Esophagus squamous epithelium (tissue), 5 donors: ENCODE measurements at regions not wholly inside any gene's neighbourhood (a gene's known extent, or its start where the extent isn't known, plus 50 kb on each side); places are given as distances from the start of the nearest gene placed in this dataset.

Source experiments
- DNase-seq: peaks from one replicate; lab custom pipeline; 2025; lab: John Stamatoyannopoulos, UW
- H3K27ac ChIP-seq, 4 donors: fragments of 200-600 bp; sonication (generic); one replicate each; pipeline ENCODE4 v1.5.1; 2016 to 2019; ENCODE audit warnings: mild to moderate bottlenecking in 1 of 4
- H3K27me3 ChIP-seq, 4 donors: fragments of 200-600 bp; sonication (generic); 1 replicate in 3 of 4; 2 replicates in 1 of 4; pipeline versions ENCODE4 v1.5.1 to v1.6.0; 2017 to 2021; ENCODE audit warnings: antibody characterized with exemption in 1 of 4
- H3K36me3 ChIP-seq, 3 donors: fragments of 200-600 bp; sonication (generic); one replicate each; pipeline ENCODE4 v1.5.1; 2016 to 2019
- H3K4me1 ChIP-seq, 3 donors: fragments of 200-600 bp; sonication (generic); one replicate each; pipeline ENCODE4 v1.5.1; 2017 to 2019
- H3K4me3 ChIP-seq, 4 donors: fragments of 200-600 bp; sonication (generic); 1 replicate in 3 of 4; 2 replicates in 1 of 4; pipeline ENCODE4 v1.5.1; 2016 to 2019; ENCODE audit warnings: mild to moderate bottlenecking in 2 of 4, moderate library complexity in 1 of 4
- H3K9me3 ChIP-seq, 3 donors: fragments of 200-600 bp; sonication (generic); one replicate each; pipeline ENCODE4 v1.5.1; 2016 to 2019
- POLR2A ChIP-seq, 4 donors: fragments of 450-650 bp; IDR thresholded peaks; one replicate each; pipeline ENCODE4 v1.6.1; 2017; ENCODE audit warnings: antibody characterized with exemption in 4 of 4, mild to moderate bottlenecking in 4 of 4, moderate library complexity in 3 of 4
- WGBS, 2 donors: methylation state at CpG; one replicate each; pipeline ENCODE4 v1.1.5; 2018; 5-methylcytosine and 5-hydroxymethylcytosine counted together
- intact Hi-C: fragments of 100-400 bp; cut with DNase I; formaldehyde crosslinking; loops from one replicate; pipeline ENCODE4 v1.15.0; 2022
- small RNA-seq, 4 donors: library from RNA; depleted of rRNA; stranded (forward); fragments of <200 nt; gene quantifications; one replicate each; pipeline ENCODE3, GENCODE V24; 2016
- TF ChIP-seq, protein P1 (sequence below), 6 experiments: fragments of 450-650 bp in 4 of 6; fragments of 200-600 bp in 2 of 6; sonication (generic) in 2 of 6; IDR thresholded peaks; one replicate each; pipeline ENCODE4 v1.5.1; 2016 to 2019; ENCODE audit warnings: antibody characterized with exemption in 6 of 6, mild to moderate bottlenecking in 4 of 6, moderate library complexity in 4 of 6
- donor health status: DM: yes; HTN: yes; CAD: no.

DNA sequence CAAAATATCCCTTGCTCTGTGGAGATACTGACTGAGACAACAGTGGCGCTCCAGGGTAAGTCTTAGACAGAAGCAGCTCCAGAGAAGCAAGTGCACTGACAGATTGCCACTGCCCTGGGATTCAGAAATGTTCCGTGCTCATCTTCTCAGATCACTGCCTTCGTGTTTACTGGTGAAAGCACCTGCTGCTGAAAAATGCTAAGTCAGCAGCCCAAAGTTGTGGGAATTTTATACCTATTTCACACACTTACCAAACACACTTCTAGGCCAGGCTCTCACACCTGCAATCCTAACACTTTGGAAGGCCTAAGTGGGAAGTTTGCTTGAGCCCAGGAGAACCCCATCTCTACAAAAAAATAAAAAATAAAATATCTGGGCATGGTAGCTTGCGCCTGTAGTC lies 63.2 kb upstream of the DLX6 start:
- H3K36me3 ChIP-seq: no peaks in the 10 kb centered on the region
- no peaks in the 10 kb centered on the region for H3K4me1 ChIP-seq
- H3K27me3 ChIP-seq: peaks cover 0 to 37% (median 0%) of the 10 kb centered on the region in 4 donors
- no peak for DNase-seq
- no peak overlapping the region for H3K27ac ChIP-seq
- no peaks in the 10 kb centered on the region for H3K9me3 ChIP-seq
- H3K4me3 ChIP-seq: no peak overlapping the region
- intact Hi-C loops: no loop called here
- WGBS, 2 donors: 76 to 81% methylated on average over 4 of the region's 4 CpGs
- TF ChIP-seq, protein P1, sequence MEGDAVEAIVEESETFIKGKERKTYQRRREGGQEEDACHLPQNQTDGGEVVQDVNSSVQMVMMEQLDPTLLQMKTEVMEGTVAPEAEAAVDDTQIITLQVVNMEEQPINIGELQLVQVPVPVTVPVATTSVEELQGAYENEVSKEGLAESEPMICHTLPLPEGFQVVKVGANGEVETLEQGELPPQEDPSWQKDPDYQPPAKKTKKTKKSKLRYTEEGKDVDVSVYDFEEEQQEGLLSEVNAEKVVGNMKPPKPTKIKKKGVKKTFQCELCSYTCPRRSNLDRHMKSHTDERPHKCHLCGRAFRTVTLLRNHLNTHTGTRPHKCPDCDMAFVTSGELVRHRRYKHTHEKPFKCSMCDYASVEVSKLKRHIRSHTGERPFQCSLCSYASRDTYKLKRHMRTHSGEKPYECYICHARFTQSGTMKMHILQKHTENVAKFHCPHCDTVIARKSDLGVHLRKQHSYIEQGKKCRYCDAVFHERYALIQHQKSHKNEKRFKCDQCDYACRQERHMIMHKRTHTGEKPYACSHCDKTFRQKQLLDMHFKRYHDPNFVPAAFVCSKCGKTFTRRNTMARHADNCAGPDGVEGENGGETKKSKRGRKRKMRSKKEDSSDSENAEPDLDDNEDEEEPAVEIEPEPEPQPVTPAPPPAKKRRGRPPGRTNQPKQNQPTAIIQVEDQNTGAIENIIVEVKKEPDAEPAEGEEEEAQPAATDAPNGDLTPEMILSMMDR (IDR thresholded peaks at IDR 0.05): no peak
- no peak for TF ChIP-seq POLR2A (IDR thresholded peaks at IDR 0.05)

- no peak overlapping the region for H3K27ac ChIP-seq
- TF ChIP-seq POLR2A (IDR thresholded peaks at IDR 0.05): no peak
- TF ChIP-seq, protein P1 (IDR thresholded peaks at IDR 0.05): peak in 2 of 6 experiments; percentile 11 to 16
- DNase-seq: no peak
These were observed 55.6 kb upstream of the DLX6 start for GRCh38 chr7:96949766-96950165.

DNA sequence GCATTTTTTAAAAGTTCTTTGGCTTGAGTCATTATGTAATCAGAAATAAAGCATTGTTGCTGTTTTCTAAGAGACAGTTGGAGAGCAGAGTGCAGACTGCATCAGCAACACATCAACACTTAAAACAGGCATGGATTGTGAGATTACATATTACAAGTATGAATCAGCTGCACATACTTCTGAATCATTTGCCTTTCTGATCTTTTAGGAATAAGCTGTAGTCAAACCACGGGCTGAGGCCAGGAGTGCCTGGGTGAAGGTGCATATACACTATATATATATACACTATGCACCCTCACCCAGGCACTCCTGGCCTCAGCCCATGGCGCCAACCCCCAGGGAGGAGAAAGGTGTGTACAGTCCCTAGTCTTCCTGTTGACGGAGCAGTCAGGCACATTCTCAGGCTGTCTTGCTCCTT lies 52.4 kb upstream of the DLX6 start:
- peaks cover 0 to 30% (median 0%) of the 10 kb centered on the region in 4 donors for H3K27me3 ChIP-seq
- DNase-seq: no peak
- no peak overlapping the region for H3K4me3 ChIP-seq
- H3K4me1 ChIP-seq: peaks cover 0 to 24% (median 0%) of the 10 kb centered on the region in 3 donors
- H3K9me3 ChIP-seq: no peaks in the 10 kb centered on the region
- intact Hi-C loops: no loop called here
- TF ChIP-seq, protein P1 (IDR thresholded peaks at IDR 0.05): no peak
- no peak overlapping the region for H3K27ac ChIP-seq
- no peaks in the 10 kb centered on the region for H3K36me3 ChIP-seq
- WGBS, 2 donors: 33 to 54% methylated on average over 3 of the region's 3 CpGs

More at GRCh38 chr7:96949766-96950165, 55.6 kb upstream of the DLX6 start:
- H3K4me1 ChIP-seq: peaks cover 0 to 24% (median 0%) of the 10 kb centered on the region in 3 donors
- intact Hi-C loops: no loop called here
- H3K36me3 ChIP-seq: no peaks in the 10 kb centered on the region
- H3K27me3 ChIP-seq: peaks cover 0 to 35% (median 0%) of the 10 kb centered on the region in 4 donors
- no peak overlapping the region for H3K4me3 ChIP-seq
- no peaks in the 10 kb centered on the region for H3K9me3 ChIP-seq
- 54 to 60% methylated on average over 5 of the region's 5 CpGs for WGBS, 2 donors

DNA sequence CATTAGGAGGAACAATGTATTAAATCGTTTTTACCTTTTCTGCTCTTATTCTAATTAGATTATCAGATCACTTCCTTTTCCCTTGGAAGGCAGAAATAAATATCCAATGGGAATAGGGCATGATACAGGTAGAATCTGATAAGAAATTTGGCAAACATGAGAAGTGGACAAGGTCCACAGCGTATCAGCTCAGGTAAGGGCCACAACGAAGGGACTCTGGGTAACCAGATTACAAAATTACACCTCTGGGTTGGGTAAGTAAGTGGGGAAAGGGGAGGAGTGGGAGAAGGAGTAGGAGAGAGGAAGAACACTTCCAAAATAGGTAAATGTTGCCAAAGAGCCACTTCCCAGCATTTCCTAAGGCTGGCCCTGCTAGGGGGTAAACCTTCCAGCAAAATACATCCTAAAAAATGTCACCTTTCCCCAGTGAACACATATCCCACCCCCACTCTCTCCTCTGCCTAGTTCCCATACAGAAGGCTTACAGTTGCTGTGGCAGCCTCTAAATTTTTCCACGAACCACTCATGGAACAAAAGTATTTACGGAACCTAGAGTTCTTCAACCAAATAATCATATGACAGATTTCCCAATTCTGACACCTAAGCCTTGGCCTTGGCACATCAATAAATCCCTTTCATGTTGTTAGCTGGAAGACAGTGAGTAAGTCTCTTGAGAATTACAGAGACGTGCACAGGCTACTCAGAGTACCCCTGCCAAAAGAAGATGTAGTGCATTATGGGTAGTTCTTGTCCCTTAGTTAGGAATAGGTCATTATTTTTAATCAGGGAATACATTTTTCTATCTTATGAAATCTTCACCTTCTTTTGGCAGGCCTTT lies 51.5 kb upstream of the DLX6 start:
- intact Hi-C loops: no loop called here
- H3K4me1 ChIP-seq: peaks cover 0 to 22% (median 0%) of the 10 kb centered on the region in 3 donors
- H3K36me3 ChIP-seq: no peaks in the 10 kb centered on the region
- TF ChIP-seq, protein P1 (IDR thresholded peaks at IDR 0.05): no peak
- no peak for TF ChIP-seq POLR2A (IDR thresholded peaks at IDR 0.05)
- no peak overlapping the region for H3K27ac ChIP-seq
- 46 to 56% methylated on average over 6 of the region's 6 CpGs for WGBS, 2 donors
- DNase-seq: no peak
- H3K9me3 ChIP-seq: no peaks in the 10 kb centered on the region
- H3K27me3 ChIP-seq: peaks cover 0 to 32% (median 0%) of the 10 kb centered on the region in 4 donors
- no peak overlapping the region for H3K4me3 ChIP-seq

Small RNA genes in the stretch of these regions (small RNA-seq; reads per million reads assigned to genes)
- 0 reads per million in 4 donors for gene RN7SL252P
